ENCODE measurements at regions not wholly inside any gene's neighbourhood (a gene's known extent, or its start where the extent isn't known, plus 50 kb on each side); places are given as distances from the start of the nearest gene placed in this dataset.

DNA sequence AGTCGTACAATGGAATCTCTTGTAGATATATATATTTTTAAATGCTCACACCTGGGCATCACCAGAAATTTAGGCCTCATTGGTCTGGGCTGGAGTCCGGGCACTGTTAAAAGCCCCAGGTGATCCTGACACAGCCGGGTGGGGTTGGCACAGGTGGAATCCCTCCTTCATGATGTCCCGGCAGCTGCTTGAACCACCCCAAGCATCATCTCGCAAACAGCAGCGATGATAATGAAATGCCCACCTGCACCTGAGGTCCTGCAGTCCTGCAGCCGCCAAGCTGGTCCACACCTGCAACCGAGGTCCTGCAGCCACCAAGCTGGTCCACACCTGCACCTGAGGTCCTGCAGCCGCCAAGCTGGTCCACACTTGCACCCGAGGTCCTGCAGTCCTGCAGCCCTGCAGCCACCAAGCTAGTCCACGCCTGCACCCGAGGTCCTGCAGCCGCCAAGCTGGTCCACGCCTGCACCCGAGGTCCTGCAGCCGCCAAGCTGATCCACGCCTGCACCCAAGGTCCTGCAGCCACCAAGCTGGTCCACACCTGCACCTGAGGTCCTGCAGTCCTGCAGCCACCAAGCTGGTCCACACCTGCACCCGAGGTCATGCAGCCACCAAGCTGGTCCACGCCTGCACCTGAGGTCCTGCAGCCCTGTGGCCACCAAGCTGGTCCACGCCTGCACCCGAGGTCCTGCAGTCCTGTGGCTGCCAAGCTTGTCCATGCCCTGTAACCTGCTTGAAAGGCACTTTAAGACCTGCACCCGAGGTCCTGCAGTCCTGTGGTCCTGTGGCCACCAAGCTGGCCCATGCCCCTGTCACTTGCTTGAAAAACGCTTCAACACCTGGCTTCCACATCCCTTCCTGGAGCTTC, 261.2 kb downstream of the DLL1 start:
- TF ChIP-seq, protein P1, sequence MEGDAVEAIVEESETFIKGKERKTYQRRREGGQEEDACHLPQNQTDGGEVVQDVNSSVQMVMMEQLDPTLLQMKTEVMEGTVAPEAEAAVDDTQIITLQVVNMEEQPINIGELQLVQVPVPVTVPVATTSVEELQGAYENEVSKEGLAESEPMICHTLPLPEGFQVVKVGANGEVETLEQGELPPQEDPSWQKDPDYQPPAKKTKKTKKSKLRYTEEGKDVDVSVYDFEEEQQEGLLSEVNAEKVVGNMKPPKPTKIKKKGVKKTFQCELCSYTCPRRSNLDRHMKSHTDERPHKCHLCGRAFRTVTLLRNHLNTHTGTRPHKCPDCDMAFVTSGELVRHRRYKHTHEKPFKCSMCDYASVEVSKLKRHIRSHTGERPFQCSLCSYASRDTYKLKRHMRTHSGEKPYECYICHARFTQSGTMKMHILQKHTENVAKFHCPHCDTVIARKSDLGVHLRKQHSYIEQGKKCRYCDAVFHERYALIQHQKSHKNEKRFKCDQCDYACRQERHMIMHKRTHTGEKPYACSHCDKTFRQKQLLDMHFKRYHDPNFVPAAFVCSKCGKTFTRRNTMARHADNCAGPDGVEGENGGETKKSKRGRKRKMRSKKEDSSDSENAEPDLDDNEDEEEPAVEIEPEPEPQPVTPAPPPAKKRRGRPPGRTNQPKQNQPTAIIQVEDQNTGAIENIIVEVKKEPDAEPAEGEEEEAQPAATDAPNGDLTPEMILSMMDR (IDR thresholded peaks at IDR 0.05; ENCODE audit: insufficient read depth, low read depth, low read length), result no peak
- TF ChIP-seq EZH2 (IDR thresholded peaks at IDR 0.05; ENCODE audit: insufficient read depth, low read length), result no peak

Data from astrocyte (in vitro differentiated cells and primary cell).